Mammary epithelial cell (primary cell): ENCODE measurements at regions not wholly inside any gene's neighbourhood (a gene's known extent, or its start where the extent isn't known, plus 50 kb on each side); places are given as distances from the start of the nearest gene placed in this dataset.
A peak's percentile ranks its signal among the peaks of the same experiment; 100 is the strongest.

Experiments
- CTCF ChIP-seq, 2 donors: IDR thresholded peaks in 1 of 2; conservative IDR thresholded peaks in 1 of 2; 2 replicates each; pipeline ENCODE4 v1.5.1; 2011 to 2012; ENCODE audit warnings: inconsistent platforms in 2 of 2, low read length in 2 of 2, mild to moderate bottlenecking in 2 of 2, control low read depth in 1 of 2, low read depth in 1 of 2; ENCODE audit not compliant: insufficient read depth in 1 of 2; ENCODE audit errors: extremely low read depth in 1 of 2
- EZH2 ChIP-seq: IDR thresholded peaks from 2 replicates; pipeline ENCODE4 v1.6.1; 2012; ENCODE audit warnings: low read length, inconsistent platforms, borderline replicate concordance

GRCh38 chrX:66731398-66731797, 92.5 kb upstream of the EDA2R start:
- TF ChIP-seq CTCF (conservative IDR thresholded peaks at IDR 0.05 in 1 of 2, IDR thresholded peaks at IDR 0.05 in 1 of 2; ENCODE audit: extremely low read depth in 1 of 2, insufficient read depth in 1 of 2, low read depth in 1 of 2, low read length in 2 of 2) (peak; percentile 40 to 41), EZH2 (no peak)
